Progenitor cell of endocrine pancreas (in vitro differentiated cells): ENCODE measurements at regions not wholly inside any gene's neighbourhood (a gene's known extent, or its start where the extent isn't known, plus 50 kb on each side); places are given as distances from the start of the nearest gene placed in this dataset.
"Not testable (repeated sequence)": the region's sequence is repeated elsewhere in the genome, so short reads cannot be mapped to it uniquely, and the experiment has no call there.

Source experiments
- DNase-seq: peaks from one replicate; pipeline ENCODE4 v3.0.0; 2021; ENCODE audit warnings: low spot score; ENCODE audit not compliant: unreplicated experiment
- H3K27ac Mint-ChIP-seq: 2 replicates; pipeline ENCODE4 v1.8.0; 2021; ENCODE audit warnings: mild to moderate bottlenecking, moderate library complexity, mixed read lengths
- H3K27me3 Mint-ChIP-seq: 2 replicates; pipeline ENCODE4 v1.8.0; 2021; ENCODE audit warnings: mixed read lengths
- H3K36me3 Mint-ChIP-seq: 2 replicates; pipeline ENCODE4 v1.8.0; 2022; ENCODE audit warnings: mixed read lengths; ENCODE audit not compliant: insufficient read depth
- H3K4me1 Mint-ChIP-seq: 2 replicates; pipeline ENCODE4 v1.8.0; 2021; ENCODE audit warnings: low read depth, mixed read lengths
- H3K4me3 Mint-ChIP-seq: 2 replicates; pipeline ENCODE4 v1.8.0; 2021; ENCODE audit warnings: low read depth, mild to moderate bottlenecking, moderate library complexity, mixed read lengths
- H3K9me3 Mint-ChIP-seq: 2 replicates; pipeline ENCODE4 v1.8.0; 2021; ENCODE audit warnings: low read depth, mixed read lengths
- CTCF ChIP-seq: fragments of 200-600 bp; sonication (generic); IDR thresholded peaks from one replicate; pipeline ENCODE4 v1.5.0; 2021; ENCODE audit warnings: antibody characterized with exemption, mild to moderate bottlenecking; ENCODE audit not compliant: unreplicated experiment

GRCh38 chr2:113823716-113824595 is 65.9 kb upstream of the ACTR3 start:
- peaks cover 10% of the 10 kb centered on the region for H3K4me1 Mint-ChIP-seq
- H3K36me3 Mint-ChIP-seq = no peaks in the 10 kb centered on the region
- no peak overlapping the region for H3K4me3 Mint-ChIP-seq
- H3K27me3 Mint-ChIP-seq = peaks cover 5% of the 10 kb centered on the region
- H3K27ac Mint-ChIP-seq = no peak overlapping the region
- no peak for TF ChIP-seq CTCF
- peaks cover 12% of the 10 kb centered on the region for H3K9me3 Mint-ChIP-seq
- no peak for DNase-seq

- peak overlapping the region; percentile 88 for H3K27ac Mint-ChIP-seq
- H3K27me3 Mint-ChIP-seq = no peaks in the 10 kb centered on the region
- peaks cover 18% of the 10 kb centered on the region for H3K4me1 Mint-ChIP-seq
These were observed 65.8 kb upstream of the SLC35F5 start for GRCh38 chr2:113822087-113822815.

GRCh38 chr2:113818382-113818951 is 62.0 kb upstream of the SLC35F5 start:
- Mint-ChIP-seq H3K36me3 (no peaks in the 10 kb centered on the region), H3K4me1 (peaks cover 9% of the 10 kb centered on the region), H3K4me3 (no peak overlapping the region), H3K27ac (peak overlapping the region; percentile 80), H3K9me3 (no peaks in the 10 kb centered on the region), H3K27me3 (no peaks in the 10 kb centered on the region)
- no peak for TF ChIP-seq CTCF
- DNase-seq = no peak

More at GRCh38 chr2:113822087-113822815, 65.8 kb upstream of the SLC35F5 start:
- Mint-ChIP-seq H3K9me3 (peaks cover under 1% of the 10 kb centered on the region), H3K4me3 (no peak overlapping the region), H3K36me3 (no peaks in the 10 kb centered on the region)
- DNase-seq = no peak
- no peak for TF ChIP-seq CTCF

GRCh38 chr2:113813396-113813795 is 57.0 kb upstream of the SLC35F5 start:
- H3K27me3 Mint-ChIP-seq, DNase-seq, H3K4me3 Mint-ChIP-seq, H3K27ac Mint-ChIP-seq, H3K9me3 Mint-ChIP-seq, H3K36me3 Mint-ChIP-seq: not testable (repeated sequence)
- H3K4me1 Mint-ChIP-seq = peaks cover 12% of the 10 kb centered on the region

GRCh38 chr2:113812204-113812603 is 55.8 kb upstream of the SLC35F5 start:
- Mint-ChIP-seq H3K27me3 (no peaks in the 10 kb centered on the region), H3K4me1 (peaks cover 7% of the 10 kb centered on the region), H3K4me3 (no peak overlapping the region), H3K9me3 (peaks cover 6% of the 10 kb centered on the region), H3K36me3 (no peaks in the 10 kb centered on the region), H3K27ac (peak overlapping the region; percentile 2)
- TF ChIP-seq CTCF = no peak
- DNase-seq = no peak
